GM12892 (cell line): ENCODE measurements at regions not wholly inside any gene's neighbourhood (a gene's known extent, or its start where the extent isn't known, plus 50 kb on each side); places are given as distances from the start of the nearest gene placed in this dataset.

ENCODE experiments used
- POLR2A ChIP-seq: IDR thresholded peaks from 2 replicates; pipeline ENCODE4 v1.6.1; 2011; ENCODE audit warnings: low read depth, low read length, control low read depth
- POLR2AphosphoS5 ChIP-seq: IDR thresholded peaks from 2 replicates; pipeline ENCODE4 v1.6.1; 2011; ENCODE audit warnings: low read depth, low read length, control low read depth
- TAF1 ChIP-seq: IDR thresholded peaks from 2 replicates; pipeline ENCODE4 v1.6.1; 2011; ENCODE audit warnings: low read depth, mild to moderate bottlenecking, control low read depth, low read length, borderline replicate concordance

GRCh38 chr3:157999246-157999645 is 107.0 kb downstream of the SHOX2 start:
- TF ChIP-seq POLR2AphosphoS5: no peak
- no peak for TF ChIP-seq POLR2A
- TF ChIP-seq TAF1: no peak
